ENCODE measurements at regions not wholly inside any gene's neighbourhood (a gene's known extent, or its start where the extent isn't known, plus 50 kb on each side); places are given as distances from the start of the nearest gene placed in this dataset.

- no peak overlapping the region for H2AK5ac ChIP-seq (ENCODE audit: low read depth, low read length)
- peaks cover 2% of the 10 kb centered on the region; the same call in 1 of the 2 replicates for H3K4me1 ChIP-seq (ENCODE audit: control insufficient read depth, insufficient read depth, low read length)
- H3K4me3 ChIP-seq (ENCODE audit: insufficient read depth, low read depth, low read length) = no peak overlapping the region
- no peak overlapping the region for H3K18ac ChIP-seq (ENCODE audit: low read depth, low read length)
- ChIA-PET CTCF (no interaction called here), POLR2A (ENCODE audit: unreplicated experiment) (no interaction called here)
- dilution Hi-C loops (cut with HindIII; ENCODE audit: low sequenced_read_pairs, unreplicated experiment) (no loop called here), intact Hi-C loops (cut with micrococcal nuclease) (no loop called here), in situ Hi-C loops (cut with MboI; ENCODE audit: low sequenced_read_pairs) (no loop called here)
- H2BK120ac ChIP-seq (ENCODE audit: low read depth, low read length) = no peak overlapping the region
- no peak overlapping the region for H2BK5ac ChIP-seq (ENCODE audit: low read depth, low read length, poor library complexity, severe bottlenecking)
- ATAC-seq (ENCODE audit: low read depth) (no peak), DNase-seq (no peak)
- H3K4me2 ChIP-seq (ENCODE audit: low read depth, low read length) = no peak overlapping the region
- H2BK20ac ChIP-seq (ENCODE audit: low read depth, low read length) = no peak overlapping the region
- no peak overlapping the region for H4K91ac ChIP-seq (ENCODE audit: insufficient read depth, low read depth, low read length)
- H3K9ac ChIP-seq (ENCODE audit: low read depth, low read length) = no peak overlapping the region
- H3K9me1 ChIP-seq (ENCODE audit: insufficient read depth, low read length) = no peaks in the 10 kb centered on the region
- no peak overlapping the region for H3K14ac ChIP-seq (replicated peaks; ENCODE audit: low read depth, low read length)
- no TSS peak for BruUV-seq (replicated peaks)
- no peak overlapping the region for H3K27ac ChIP-seq (ENCODE audit: insufficient read depth, low read length)
- no peaks in the 10 kb centered on the region for H3K79me1 ChIP-seq (ENCODE audit: low read depth in 1 of 2, low read length in 2 of 2)
- H3K36me3 ChIP-seq (ENCODE audit: control insufficient read depth, insufficient read depth, low read length) = no peaks in the 10 kb centered on the region
- no peak overlapping the region for H4K8ac ChIP-seq (ENCODE audit: low read depth in 2 of 2, low read length in 2 of 2)
- no peaks in the 10 kb centered on the region for H3K27me3 ChIP-seq (ENCODE audit: control insufficient read depth, insufficient read depth, low read length)
- H4K20me1 ChIP-seq (ENCODE audit: insufficient read depth, low read length) = no peaks in the 10 kb centered on the region
- no CpG with 5 or more reads among the region's 3 CpGs for WGBS, 2 experiments (ENCODE audit: extremely low coverage in 2 of 2, insufficient read length in 1 of 2)
- no peak overlapping the region for H2AK9ac ChIP-seq (replicated peaks; ENCODE audit: low read depth, low read length, poor library complexity)
- no peak overlapping the region for H2BK15ac ChIP-seq (ENCODE audit: low read depth, low read length)
- TF ChIP-seq RCOR1 (IDR thresholded peaks at IDR 0.05; ENCODE audit: insufficient replicate concordance, low read length) (no peak), NFE2L2 (IDR thresholded peaks at IDR 0.05; ENCODE audit: low read depth, low read length) (no peak), CTCF (conservative IDR thresholded peaks at IDR 0.05; ENCODE audit: low read depth, low read length) (no peak), RFX5 (IDR thresholded peaks at IDR 0.05; ENCODE audit: low read depth, low read length) (no peak), MXI1 (IDR thresholded peaks at IDR 0.05; ENCODE audit: borderline replicate concordance, low read depth, low read length) (no peak), MAZ (IDR thresholded peaks at IDR 0.05; ENCODE audit: borderline replicate concordance, low read depth, low read length) (no peak), FOS (IDR thresholded peaks at IDR 0.05; ENCODE audit: low read depth, low read length) (no peak), RAD21 (IDR thresholded peaks at IDR 0.05; ENCODE audit: low read length) (no peak), POLR2A (IDR thresholded peaks at IDR 0.05; ENCODE audit: low read depth, low read length) (no peak)
- TF ChIP-seq, protein P1, sequence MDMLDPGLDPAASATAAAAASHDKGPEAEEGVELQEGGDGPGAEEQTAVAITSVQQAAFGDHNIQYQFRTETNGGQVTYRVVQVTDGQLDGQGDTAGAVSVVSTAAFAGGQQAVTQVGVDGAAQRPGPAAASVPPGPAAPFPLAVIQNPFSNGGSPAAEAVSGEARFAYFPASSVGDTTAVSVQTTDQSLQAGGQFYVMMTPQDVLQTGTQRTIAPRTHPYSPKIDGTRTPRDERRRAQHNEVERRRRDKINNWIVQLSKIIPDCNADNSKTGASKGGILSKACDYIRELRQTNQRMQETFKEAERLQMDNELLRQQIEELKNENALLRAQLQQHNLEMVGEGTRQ (IDR thresholded peaks at IDR 0.05; ENCODE audit: low read depth, low read length) = no peak
- TF ChIP-seq, protein P2, sequence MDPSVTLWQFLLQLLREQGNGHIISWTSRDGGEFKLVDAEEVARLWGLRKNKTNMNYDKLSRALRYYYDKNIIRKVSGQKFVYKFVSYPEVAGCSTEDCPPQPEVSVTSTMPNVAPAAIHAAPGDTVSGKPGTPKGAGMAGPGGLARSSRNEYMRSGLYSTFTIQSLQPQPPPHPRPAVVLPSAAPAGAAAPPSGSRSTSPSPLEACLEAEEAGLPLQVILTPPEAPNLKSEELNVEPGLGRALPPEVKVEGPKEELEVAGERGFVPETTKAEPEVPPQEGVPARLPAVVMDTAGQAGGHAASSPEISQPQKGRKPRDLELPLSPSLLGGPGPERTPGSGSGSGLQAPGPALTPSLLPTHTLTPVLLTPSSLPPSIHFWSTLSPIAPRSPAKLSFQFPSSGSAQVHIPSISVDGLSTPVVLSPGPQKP (IDR thresholded peaks at IDR 0.05; ENCODE audit: borderline replicate concordance, low read depth, low read length) = no peak
- H3K23ac ChIP-seq (ENCODE audit: low read depth, low read length) = no peak overlapping the region
- no peak overlapping the region for H3K56ac ChIP-seq (ENCODE audit: extremely low read depth, insufficient read depth, low read length)
- no peak overlapping the region for H2AFZ ChIP-seq (replicated peaks; ENCODE audit: low read length, poor library complexity)
- no peaks in the 10 kb centered on the region for H3K9me3 ChIP-seq (ENCODE audit: control insufficient read depth, insufficient read depth, low read length)
- H4K5ac ChIP-seq (ENCODE audit: low read depth, low read length) = no peak overlapping the region
- H3K4ac ChIP-seq (ENCODE audit: low read depth, low read length) = no peak overlapping the region
Measured at GRCh38 chr4:187016101-187016500, 292.4 kb upstream of the FAT1 start.
